ENCODE measurements at regions not wholly inside any gene's neighbourhood (a gene's known extent, or its start where the extent isn't known, plus 50 kb on each side); places are given as distances from the start of the nearest gene placed in this dataset.

DNA sequence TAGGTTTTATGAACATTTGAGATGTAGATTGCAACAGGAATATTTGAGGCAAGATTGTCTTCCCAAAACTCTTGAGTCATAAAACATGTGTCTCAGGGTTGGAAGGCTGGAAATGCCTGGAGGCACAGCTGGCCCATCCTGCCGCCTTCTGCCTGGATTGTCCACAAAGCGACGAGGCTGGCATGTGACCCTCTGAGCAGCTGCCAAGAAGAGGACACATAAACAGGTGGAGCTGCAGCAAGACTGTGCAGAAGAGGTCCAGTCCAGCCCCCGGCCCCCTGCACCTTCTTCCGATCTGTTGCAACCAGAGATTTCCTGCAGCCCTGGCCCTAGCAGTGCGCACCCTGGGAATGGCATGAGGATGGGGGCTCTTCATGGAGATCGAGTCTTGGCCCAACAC is 101.9 kb upstream of the BCOR start (continued):
- no peak for TF ChIP-seq ZNF768 (CRISPR knock-in tag; IDR thresholded peaks at IDR 0.05)
- no peak for TF ChIP-seq THAP8 (CRISPR knock-in tag; IDR thresholded peaks at IDR 0.05; ENCODE audit: borderline replicate concordance)
- TF ChIP-seq NONO (IDR thresholded peaks at IDR 0.05), result no peak
- no peak for TF ChIP-seq NONO (CRISPR knock-in tag; conservative IDR thresholded peaks at IDR 0.05)
- no peak for TF ChIP-seq ZNF30 (CRISPR knock-in tag; IDR thresholded peaks at IDR 0.05)
- TF ChIP-seq ZNF335 (CRISPR knock-in tag; IDR thresholded peaks at IDR 0.05), result no peak
- no peak for TF ChIP-seq ZNF800 (CRISPR knock-in tag; IDR thresholded peaks at IDR 0.05)
- no peak for TF ChIP-seq JUNB (CRISPR knock-in tag; IDR thresholded peaks at IDR 0.05; ENCODE audit: borderline replicate concordance)
- no peak for TF ChIP-seq KDM3A (CRISPR knock-in tag; IDR thresholded peaks at IDR 0.05; ENCODE audit: low read depth)

DNA sequence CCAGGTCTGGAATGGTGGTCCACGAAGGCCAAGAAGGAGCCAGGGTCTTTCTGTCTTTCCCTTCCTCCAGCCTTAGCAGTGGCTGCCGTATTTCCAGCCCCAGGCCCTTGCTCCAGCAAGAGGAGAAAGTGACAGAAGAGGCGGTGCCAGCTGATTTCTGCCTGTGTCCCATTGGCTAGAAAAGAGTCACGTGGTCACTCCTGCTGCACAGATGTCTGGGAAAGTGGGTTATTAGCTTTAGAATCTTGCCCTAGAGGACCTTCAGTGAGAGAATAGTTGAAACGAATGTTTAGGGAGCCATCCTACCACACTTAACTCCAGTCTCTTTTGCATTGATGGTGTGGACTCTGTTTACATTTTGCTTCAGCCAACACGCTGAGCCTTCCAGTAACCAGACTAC is 99.3 kb upstream of the BCOR start:
- FAIRE-seq, result no peak
- no peak overlapping the region for H3K4me3 ChIP-seq (replicated peaks in 1 of 3; ENCODE audit: insufficient read depth in 1 of 3, low read depth in 2 of 3, low read length in 3 of 3)
- H3K27ac ChIP-seq (ENCODE audit: extremely low read length, insufficient read depth, low read length), result no peak overlapping the region
- TF ChIP-seq USF2 (IDR thresholded peaks at IDR 0.05; ENCODE audit: low read depth, low read length) (peak; percentile 52), USF2 (CRISPR knock-in tag; IDR thresholded peaks at IDR 0.05; ENCODE audit: borderline replicate concordance) (peak; percentile 46; the same call in 1 of the 2 replicates), RAD51 (IDR thresholded peaks at IDR 0.05; ENCODE audit: borderline replicate concordance) (peak; percentile 55; the same call in 1 of the 2 replicates)
- TF ChIP-seq, protein P1, sequence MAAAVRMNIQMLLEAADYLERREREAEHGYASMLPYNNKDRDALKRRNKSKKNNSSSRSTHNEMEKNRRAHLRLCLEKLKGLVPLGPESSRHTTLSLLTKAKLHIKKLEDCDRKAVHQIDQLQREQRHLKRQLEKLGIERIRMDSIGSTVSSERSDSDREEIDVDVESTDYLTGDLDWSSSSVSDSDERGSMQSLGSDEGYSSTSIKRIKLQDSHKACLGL (CRISPR knock-in tag; IDR thresholded peaks at IDR 0.05), result no peak
- H2AFZ ChIP-seq (ENCODE audit: low read length), result no peak overlapping the region
- no peaks in the 10 kb centered on the region for H3K9me3 ChIP-seq (ENCODE audit: low read length)
- no peak for DNase-seq (ENCODE audit: low spot score)
- ATAC-seq, result no peak
- WGBS (ENCODE audit: low lambda C conversion rate), result 25% methylated on average over 3 of the region's 6 CpGs
- 0 out of 2 replicates have a peak overlapping the region, but pooled peaks have one; percentile 7 for H3K4me2 ChIP-seq (ENCODE audit: low read depth, low read length)
- no peaks in the 10 kb centered on the region for H3K79me2 ChIP-seq (ENCODE audit: insufficient read depth, low read length)
- CTCF ChIA-PET (ENCODE audit: low intra/inter-chr PET ratio, low total read pairs), result no interaction called here
- in situ Hi-C loops (cut with HindIII; ENCODE audit: extremely low pct_ligation_motif_present, low pct_unique_long_range_greater_than_20kb), result no loop called here
- no peaks in the 10 kb centered on the region for H3K4me1 ChIP-seq (ENCODE audit: insufficient read depth, low read length)
- no peak overlapping the region for H3K9ac ChIP-seq (ENCODE audit: insufficient read depth, low read depth, low read length)
- no TSS peak for BruUV-seq (replicated peaks)
- POLR2A ChIA-PET, result no interaction called here
- H4K20me1 ChIP-seq (ENCODE audit: insufficient read depth, low read length), result no peaks in the 10 kb centered on the region
- H3K27me3 ChIP-seq (ENCODE audit: control insufficient read depth in 1 of 2, insufficient read depth in 2 of 2, low read length in 2 of 2), result no peaks in the 10 kb centered on the region
- intact Hi-C loops (cut with micrococcal nuclease; ENCODE audit: unreplicated experiment), result no loop called here
- no peaks in the 10 kb centered on the region for H3K36me3 ChIP-seq (replicated peaks in 1 of 2; ENCODE audit: control insufficient read depth in 1 of 2, insufficient read depth in 2 of 2, low read length in 2 of 2)

Data from HepG2 (cell line).